Gastroesophageal sphincter (tissue), 3 donors: ENCODE measurements at regions not wholly inside any gene's neighbourhood (a gene's known extent, or its start where the extent isn't known, plus 50 kb on each side); places are given as distances from the start of the nearest gene placed in this dataset.

Experiments
- EP300 ChIP-seq: sonication (generic); formaldehyde crosslinking; IDR thresholded peaks from one replicate; pipeline ENCODE4 v1.6.1; 2017; ENCODE audit warnings: antibody characterized with exemption, mild to moderate bottlenecking
- POLR2A ChIP-seq, 2 donors: fragments of 450-650 bp; IDR thresholded peaks; one replicate each; pipeline ENCODE4 v1.6.1; 2017; ENCODE audit warnings: antibody characterized with exemption in 2 of 2, mild to moderate bottlenecking in 2 of 2, moderate library complexity in 1 of 2
- POLR2AphosphoS5 ChIP-seq: sonication (generic); formaldehyde crosslinking; IDR thresholded peaks from one replicate; pipeline ENCODE4 v1.6.1; 2017; ENCODE audit warnings: antibody characterized with exemption
- TF ChIP-seq, protein P1 (sequence below), 4 experiments: fragments of 200-600 bp in 2 of 4; fragments of 450-650 bp in 2 of 4; sonication (generic) in 1 of 4; IDR thresholded peaks; one replicate each; pipeline ENCODE4 v1.5.1; 2017 to 2019; ENCODE audit warnings: antibody characterized with exemption in 4 of 4, mild to moderate bottlenecking in 2 of 4, moderate library complexity in 2 of 4

DNA sequence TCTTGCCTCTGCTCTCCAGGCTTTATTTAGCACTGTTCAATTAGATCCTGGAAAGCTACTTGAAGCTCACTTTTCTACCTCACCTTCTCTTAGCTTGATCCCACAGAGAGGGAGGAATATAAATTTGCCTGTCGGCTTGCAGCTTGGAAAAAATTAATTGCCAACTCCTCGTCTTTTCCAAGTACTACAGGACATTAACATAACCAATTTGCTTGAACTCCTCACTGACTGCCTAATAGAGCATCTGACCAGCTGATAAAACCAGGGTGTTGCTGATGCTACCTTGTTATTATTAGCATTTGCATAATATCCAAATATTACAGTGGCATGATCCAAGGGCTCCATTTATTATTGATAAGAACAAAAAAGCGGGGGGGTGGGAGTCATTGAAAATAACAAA is 561.8 kb downstream of the MCTP2 start:
- TF ChIP-seq, protein P1, sequence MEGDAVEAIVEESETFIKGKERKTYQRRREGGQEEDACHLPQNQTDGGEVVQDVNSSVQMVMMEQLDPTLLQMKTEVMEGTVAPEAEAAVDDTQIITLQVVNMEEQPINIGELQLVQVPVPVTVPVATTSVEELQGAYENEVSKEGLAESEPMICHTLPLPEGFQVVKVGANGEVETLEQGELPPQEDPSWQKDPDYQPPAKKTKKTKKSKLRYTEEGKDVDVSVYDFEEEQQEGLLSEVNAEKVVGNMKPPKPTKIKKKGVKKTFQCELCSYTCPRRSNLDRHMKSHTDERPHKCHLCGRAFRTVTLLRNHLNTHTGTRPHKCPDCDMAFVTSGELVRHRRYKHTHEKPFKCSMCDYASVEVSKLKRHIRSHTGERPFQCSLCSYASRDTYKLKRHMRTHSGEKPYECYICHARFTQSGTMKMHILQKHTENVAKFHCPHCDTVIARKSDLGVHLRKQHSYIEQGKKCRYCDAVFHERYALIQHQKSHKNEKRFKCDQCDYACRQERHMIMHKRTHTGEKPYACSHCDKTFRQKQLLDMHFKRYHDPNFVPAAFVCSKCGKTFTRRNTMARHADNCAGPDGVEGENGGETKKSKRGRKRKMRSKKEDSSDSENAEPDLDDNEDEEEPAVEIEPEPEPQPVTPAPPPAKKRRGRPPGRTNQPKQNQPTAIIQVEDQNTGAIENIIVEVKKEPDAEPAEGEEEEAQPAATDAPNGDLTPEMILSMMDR (IDR thresholded peaks at IDR 0.05): no peak
- no peak for TF ChIP-seq POLR2AphosphoS5
- no peak for TF ChIP-seq POLR2A (IDR thresholded peaks at IDR 0.05)
- TF ChIP-seq EP300: no peak
